OCI-LY7 (cell line): ENCODE measurements at regions not wholly inside any gene's neighbourhood (a gene's known extent, or its start where the extent isn't known, plus 50 kb on each side); places are given as distances from the start of the nearest gene placed in this dataset.

Experiments
- BruUV-seq: library from RNA; stranded (reverse); fragments of 400-500 nt; replicated peaks from 2 replicates; lab custom pipeline; 2021; lab: Mats Ljungman, UMichigan
- CTCF ChIA-PET: fragments of 300-600 bp; sonication (Branson Sonifier 250); formaldehyde crosslinking; loops from one replicate; lab custom pipeline; 2022; ENCODE audit warnings: antibody characterized with exemption; ENCODE audit not compliant: unreplicated experiment; lab: Charles Lee
- POLR2A ChIA-PET: fragments of 300-600 bp; sonication (Branson Sonifier 250); formaldehyde crosslinking; loops from one replicate; lab custom pipeline; 2022; ENCODE audit warnings: antibody characterized with exemption; lab: Charles Lee
- DNase-seq: peaks from one replicate; pipeline ENCODE4 v3.0.0-alpha.2; 2015; ENCODE audit warnings: low spot score
- H2AFZ ChIP-seq: fragments of 200-600 bp; sonication (generic), shearing (Covaris generic); 2 replicates; pipeline ENCODE4 v1.6.1; 2014; ENCODE audit warnings: mild to moderate bottlenecking, antibody characterized with exemption, low read length, moderate library complexity
- H3K27ac ChIP-seq: fragments of 200-600 bp; sonication (generic); 2 replicates; pipeline ENCODE4 v1.5.1; 2014; ENCODE audit warnings: mixed run types, low read depth, mild to moderate bottlenecking, moderate library complexity, low read length, inconsistent platforms; ENCODE audit not compliant: poor library complexity, severe bottlenecking
- H3K36me3 ChIP-seq: fragments of 200-600 bp; sonication (generic); 2 replicates; pipeline ENCODE4 v1.6.1; 2014; ENCODE audit warnings: mild to moderate bottlenecking, antibody characterized with exemption, low read length, moderate library complexity, mixed read lengths; ENCODE audit not compliant: insufficient read depth
- H3K4me1 ChIP-seq: fragments of 200-600 bp; sonication (generic); 2 replicates; pipeline ENCODE4 v1.5.1; 2014; ENCODE audit warnings: mild to moderate bottlenecking, low read length; ENCODE audit not compliant: insufficient read depth, poor library complexity, severe bottlenecking
- H3K4me2 ChIP-seq: fragments of 200-600 bp; sonication (generic); 2 replicates; pipeline ENCODE4 v1.6.1; 2014; ENCODE audit warnings: mild to moderate bottlenecking, low read length
- H3K4me3 ChIP-seq: fragments of 200-600 bp; sonication (generic); 2 replicates; pipeline ENCODE4 v1.5.1; 2014; ENCODE audit warnings: mild to moderate bottlenecking, low read depth, low read length; ENCODE audit not compliant: poor library complexity, severe bottlenecking
- H3K79me2 ChIP-seq: fragments of 200-600 bp; sonication (generic); 2 replicates; pipeline ENCODE4 v1.6.1; 2016; ENCODE audit warnings: low read depth, mild to moderate bottlenecking, low read length, moderate library complexity, mixed read lengths; ENCODE audit not compliant: insufficient read depth
- H3K9me2 ChIP-seq: fragments of 200-600 bp; sonication (generic); 2 replicates; pipeline ENCODE4 v1.6.1; 2016; ENCODE audit warnings: mild to moderate bottlenecking, low read length, mixed read lengths; ENCODE audit not compliant: insufficient read depth
- H3K9me3 ChIP-seq: fragments of 200-600 bp; sonication (generic); 2 replicates; pipeline ENCODE4 v1.6.1; 2014; ENCODE audit warnings: mild to moderate bottlenecking, mixed run types, low read length, mixed read lengths
- H4K20me1 ChIP-seq: fragments of 200-600 bp; sonication (generic); 2 replicates; pipeline ENCODE4 v1.6.1; 2014; ENCODE audit warnings: mild to moderate bottlenecking, antibody characterized with exemption, low read length, moderate library complexity, mixed read lengths; ENCODE audit not compliant: insufficient read depth
- CTCF ChIP-seq: fragments of 200-600 bp; sonication (generic); conservative IDR thresholded peaks from 2 replicates; pipeline ENCODE4 v1.5.1; 2014; ENCODE audit warnings: mild to moderate bottlenecking, antibody characterized with exemption, low read length, moderate library complexity, mixed read lengths
- EZH2phosphoT487 ChIP-seq: fragments of 200-600 bp; sonication (generic); IDR thresholded peaks from 2 replicates; pipeline ENCODE4 v1.6.1; 2018; ENCODE audit warnings: low read depth, borderline replicate concordance, mild to moderate bottlenecking, mixed run types, antibody characterized with exemption, low read length, moderate library complexity, mixed read lengths
- intact Hi-C: fragments of 100-400 bp; cut with micrococcal nuclease; formaldehyde crosslinking; loops from one replicate; pipeline ENCODE4 v1.10.0; 2022; ENCODE audit not compliant: unreplicated experiment

GRCh38 chr4:145420595-145421214 lies 60.9 kb upstream of the SMAD1 start:
- H3K9me2 ChIP-seq: no peaks in the 10 kb centered on the region
- H3K27ac ChIP-seq: no peak overlapping the region
- H3K4me2 ChIP-seq: no peak overlapping the region
- no peaks in the 10 kb centered on the region; the same call in 1 of the 2 replicates for H3K36me3 ChIP-seq
- DNase-seq: no peak
- H3K4me3 ChIP-seq: no peak overlapping the region
- peaks cover 4% of the 10 kb centered on the region; the same call in 1 of the 2 replicates for H3K9me3 ChIP-seq
- ChIA-PET CTCF (no interaction called here), POLR2A (no interaction called here)
- no peak for TF ChIP-seq CTCF
- no peak for TF ChIP-seq EZH2phosphoT487
- intact Hi-C loops: no loop called here
- no peaks in the 10 kb centered on the region for H3K79me2 ChIP-seq
- H2AFZ ChIP-seq: no peak overlapping the region
- H3K4me1 ChIP-seq: no peaks in the 10 kb centered on the region
- H4K20me1 ChIP-seq: no peaks in the 10 kb centered on the region
- BruUV-seq: no TSS peak

- CTCF ChIA-PET: no interaction called here
- TF ChIP-seq EZH2phosphoT487: no peak
- no peak for TF ChIP-seq CTCF
- no peak for DNase-seq
- H3K4me2 ChIP-seq: no peak overlapping the region
- no peak overlapping the region for H3K4me3 ChIP-seq
- intact Hi-C loops: no loop called here
- no peaks in the 10 kb centered on the region for H4K20me1 ChIP-seq
- no peaks in the 10 kb centered on the region; the same call in 1 of the 2 replicates for H3K9me3 ChIP-seq
- no peaks in the 10 kb centered on the region for H3K9me2 ChIP-seq
- H3K4me1 ChIP-seq: no peaks in the 10 kb centered on the region
- BruUV-seq: no TSS peak
- H2AFZ ChIP-seq: 0 out of 2 replicates have a peak overlapping the region, but pooled peaks have one; percentile 13
- H3K79me2 ChIP-seq: no peaks in the 10 kb centered on the region
- POLR2A ChIA-PET: interaction anchor here (0.5 kb wide), 1 partner anchor 9 kb away, joined by 3 read pairs; no protein-coding TSS in a partner anchor
- H3K36me3 ChIP-seq: no peaks in the 10 kb centered on the region
- no peak overlapping the region for H3K27ac ChIP-seq
Measured at GRCh38 chr4:145418739-145419138, 62.9 kb upstream of the SMAD1 start.
